A204.1 (cell line): ENCODE measurements at regions not wholly inside any gene's neighbourhood (a gene's known extent, or its start where the extent isn't known, plus 50 kb on each side); places are given as distances from the start of the nearest gene placed in this dataset.
A peak's percentile ranks its signal among the peaks of the same experiment; 100 is the strongest.
"Not testable (repeated sequence)": the region's sequence is repeated elsewhere in the genome, so short reads cannot be mapped to it uniquely, and the experiment has no call there.

Experiments
- FAIRE-seq: peaks from 2 replicates; lab custom pipeline; 2012; peaks lifted over from hg19 to GRCh38; lab: Jason Lieb, UNC

DNA sequence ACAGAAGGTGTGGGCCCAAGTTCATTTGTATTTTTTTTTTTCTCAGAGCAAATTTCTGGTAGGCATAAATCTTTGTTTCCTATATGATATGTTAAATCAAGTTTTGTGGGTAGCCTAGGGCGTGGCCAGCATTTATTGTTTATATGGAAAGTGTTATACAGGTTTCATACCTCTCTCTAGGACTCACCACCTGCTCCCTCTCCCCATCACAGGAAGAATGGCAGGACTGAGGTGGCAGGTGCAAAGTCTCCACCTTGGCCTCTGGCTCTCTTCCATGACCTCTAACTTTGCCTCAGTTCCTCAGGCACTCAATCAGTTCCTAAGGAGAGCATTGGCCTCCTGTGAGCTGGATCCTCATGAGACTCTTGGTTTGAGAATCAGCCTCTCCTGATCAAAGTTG lies 172.3 kb upstream of the TSC22D1 start:
- no peak for FAIRE-seq

DNA sequence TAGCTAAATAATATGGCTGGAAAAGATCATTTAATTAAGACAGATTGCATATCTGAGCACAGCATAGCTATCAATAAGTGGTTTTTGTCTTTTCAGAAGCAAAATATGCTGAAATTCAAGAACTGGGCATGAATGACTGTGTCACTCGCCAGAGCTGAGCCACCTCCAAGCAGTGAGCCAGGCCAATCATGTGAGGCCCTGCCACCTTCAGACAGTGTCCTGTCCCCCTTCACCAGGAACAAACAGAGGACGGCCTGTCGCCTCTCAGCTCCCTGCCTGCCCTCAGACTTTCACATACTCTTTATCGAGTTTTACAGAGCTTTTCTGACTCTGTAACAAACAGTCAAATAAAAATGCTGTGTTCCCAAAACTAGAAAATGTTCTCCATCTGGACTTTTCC lies 171.0 kb upstream of the TSC22D1 start:
- no peak for FAIRE-seq

DNA sequence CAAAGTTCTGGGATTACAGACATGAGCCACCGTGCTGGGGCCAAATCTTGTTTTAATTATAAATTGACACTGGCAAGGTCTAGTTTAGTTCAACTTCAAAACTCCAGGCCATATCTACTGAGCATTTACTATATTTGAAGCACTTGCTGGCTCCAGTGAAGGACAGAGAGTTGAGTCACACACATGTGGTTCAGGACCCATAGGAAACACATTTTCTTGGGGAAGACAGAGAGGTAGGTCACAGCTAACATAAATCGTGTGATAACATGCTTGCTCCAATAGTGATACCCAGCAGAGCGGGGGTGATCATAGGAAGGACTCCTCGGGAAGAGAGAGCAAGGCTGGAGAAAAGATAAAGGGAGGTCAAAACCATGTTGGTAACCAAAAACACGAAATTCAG lies 170.6 kb upstream of the TSC22D1 start:
- no peak for FAIRE-seq

DNA sequence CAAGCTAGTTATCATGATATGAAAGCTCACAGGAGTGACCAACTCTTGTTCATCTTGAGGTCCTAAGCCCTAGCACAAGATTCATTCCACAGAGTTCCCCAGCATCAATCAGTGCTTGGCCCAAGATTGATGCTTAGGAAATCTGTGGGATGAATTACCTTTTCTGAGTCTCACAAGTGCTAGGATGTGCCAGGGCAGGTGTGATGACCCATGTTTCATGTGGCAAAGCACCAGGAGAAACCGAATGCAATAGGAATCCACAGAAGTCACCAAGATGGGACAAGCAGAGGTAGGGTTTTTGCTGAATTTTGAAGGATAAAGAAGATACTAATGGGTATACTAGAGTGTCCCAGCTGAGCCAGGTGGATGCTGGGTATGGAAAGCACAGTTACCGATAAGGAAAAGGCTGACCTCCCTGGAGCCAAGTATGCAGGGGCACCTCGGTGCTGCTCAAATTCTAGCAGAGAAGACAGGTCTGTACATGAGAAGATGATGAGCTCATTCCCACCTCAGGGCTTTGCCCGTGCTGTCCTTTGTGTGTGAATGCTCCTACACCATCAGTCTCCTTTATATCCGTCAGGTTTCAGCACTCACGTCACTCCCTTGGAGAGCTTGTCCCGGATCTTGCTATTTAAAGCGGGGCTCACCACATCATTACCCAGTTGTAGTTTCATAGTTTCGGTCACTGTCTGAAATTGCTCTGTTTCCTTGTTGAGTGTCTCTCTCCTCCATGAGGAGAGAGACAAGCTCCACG lies 168.9 kb upstream of the TSC22D1 start:
- FAIRE-seq, result no peak

DNA sequence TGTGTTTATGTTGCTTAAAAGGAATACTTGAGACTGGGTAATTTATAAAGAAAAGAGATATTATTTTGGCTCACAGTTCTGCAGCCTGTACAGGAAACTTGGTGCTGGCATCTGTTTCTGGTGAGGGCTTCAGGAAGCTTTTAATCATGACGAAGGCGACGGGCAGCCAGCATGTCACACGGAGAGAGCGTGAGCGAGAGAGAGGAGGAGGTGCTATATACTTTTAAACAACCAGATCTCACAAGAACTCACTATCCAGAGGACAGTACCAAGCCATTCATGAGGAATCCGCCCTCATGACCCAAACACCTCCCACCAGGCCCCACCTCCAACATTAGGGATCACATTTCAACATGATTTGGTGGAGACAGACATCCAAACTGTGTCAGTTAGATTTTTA lies 163.4 kb upstream of the TSC22D1 start:
- no peak for FAIRE-seq

DNA sequence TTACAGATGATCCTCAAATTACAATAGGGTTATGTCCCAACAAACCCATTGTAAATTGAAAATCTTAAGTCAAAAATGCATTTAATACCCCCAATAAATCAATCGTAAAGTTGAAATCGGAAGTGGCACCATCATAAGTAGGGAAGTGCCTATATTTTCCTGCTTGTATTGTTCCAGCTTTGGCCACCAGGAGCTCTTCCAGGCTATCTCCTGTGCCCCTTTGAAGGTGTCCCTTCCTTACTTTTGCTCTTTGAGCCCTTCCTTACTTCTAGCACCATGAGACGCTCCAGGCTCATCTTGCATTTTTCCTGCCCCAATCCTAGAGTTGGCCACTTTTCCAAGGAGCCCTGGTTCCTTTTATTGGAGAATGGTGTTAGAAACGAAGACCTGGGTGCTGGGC lies 163.0 kb upstream of the TSC22D1 start:
- no peak for FAIRE-seq

DNA sequence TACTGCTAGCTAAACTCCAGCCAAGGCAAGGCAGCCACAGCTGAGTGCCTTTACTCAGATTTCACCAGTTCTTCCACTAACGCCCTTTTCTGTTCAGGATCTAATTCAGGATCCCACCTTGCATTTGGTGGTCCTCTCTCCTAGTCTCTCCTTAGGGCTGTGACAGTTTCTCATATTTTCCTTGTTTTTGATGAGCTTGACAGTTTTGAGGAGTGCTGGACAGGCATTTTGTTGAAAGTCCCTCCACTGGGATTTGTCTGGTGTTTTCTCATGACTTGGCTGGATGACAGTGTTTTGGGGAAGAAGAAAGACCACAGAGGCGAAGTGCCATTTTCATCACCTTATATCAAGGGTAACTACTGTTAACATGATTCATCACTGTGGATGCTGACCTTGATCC lies 162.3 kb upstream of the TSC22D1 start:
- no peak for FAIRE-seq

DNA sequence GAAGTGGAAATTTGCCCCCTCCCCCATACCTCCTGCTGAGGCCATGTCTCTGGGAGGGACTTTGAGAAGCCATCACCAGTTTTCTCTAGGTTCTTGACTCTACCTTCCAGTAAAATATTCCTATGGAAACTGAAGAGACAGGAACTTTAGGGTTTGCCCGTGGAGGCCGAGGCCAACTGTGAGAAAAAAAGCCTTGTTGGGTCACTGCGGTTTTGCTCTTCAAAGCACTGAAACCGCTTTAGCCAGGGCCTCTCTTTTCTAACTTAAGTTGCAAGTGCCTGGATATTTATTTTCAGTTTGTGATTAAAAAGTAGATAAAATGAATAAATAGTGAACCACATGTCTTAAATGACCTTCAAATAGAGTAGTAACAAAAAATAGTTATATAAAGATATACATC lies 159.7 kb upstream of the TSC22D1 start:
- FAIRE-seq, result no peak

DNA sequence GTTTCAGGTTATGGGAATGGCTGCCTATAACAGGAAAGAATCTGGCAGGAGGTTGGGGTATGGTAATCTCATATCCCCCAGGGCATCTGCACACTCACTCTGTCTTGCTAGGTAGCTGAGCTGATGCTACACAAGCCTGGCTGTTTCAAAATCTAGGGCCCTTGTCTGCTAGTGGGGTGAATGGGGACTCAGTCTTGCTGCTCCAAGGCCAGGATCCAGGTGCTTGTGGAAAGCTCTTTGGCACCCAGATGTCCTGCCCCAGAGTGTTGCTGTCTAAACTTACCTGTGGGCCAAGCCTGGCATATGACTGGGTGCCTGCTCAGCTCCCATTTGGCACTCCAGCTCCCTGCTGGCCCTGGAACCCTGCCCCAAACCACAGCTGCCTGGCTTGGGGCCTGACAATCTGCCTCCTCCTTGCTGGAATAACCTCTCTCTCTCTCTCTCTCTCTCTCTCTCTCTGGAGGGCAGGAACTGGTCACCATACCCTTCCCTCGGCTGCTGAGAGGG lies 158.1 kb upstream of the TSC22D1 start:
- FAIRE-seq, result no peak

DNA sequence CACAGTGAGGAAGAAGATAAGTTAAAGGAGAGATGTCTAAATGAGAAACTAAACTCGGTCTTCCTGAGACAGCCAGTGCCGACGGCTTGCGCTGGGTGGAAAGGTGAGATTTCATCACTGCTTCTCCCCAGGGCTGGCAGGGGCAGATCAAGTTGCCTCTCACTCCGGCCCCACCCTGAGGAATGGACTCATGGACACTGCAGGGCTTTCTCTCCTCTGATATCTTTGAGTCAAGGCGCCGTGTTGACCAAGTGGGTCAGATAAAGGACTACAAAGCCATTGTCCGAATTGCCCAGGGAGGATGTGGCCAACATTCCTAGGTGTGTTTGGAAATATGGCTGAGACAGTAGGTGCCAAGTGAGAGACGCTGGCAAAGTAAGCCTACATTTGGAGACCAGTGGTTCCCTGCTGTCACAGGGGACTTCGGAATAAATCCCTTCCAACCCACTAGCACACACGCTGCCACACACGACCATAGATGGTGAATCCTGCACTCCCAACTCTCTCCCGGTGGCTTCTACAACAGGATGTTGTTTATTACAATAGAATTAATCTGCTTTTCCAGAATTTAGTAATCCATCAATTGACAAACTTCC lies 156.5 kb upstream of the TSC22D1 start:
- FAIRE-seq, result no peak

DNA sequence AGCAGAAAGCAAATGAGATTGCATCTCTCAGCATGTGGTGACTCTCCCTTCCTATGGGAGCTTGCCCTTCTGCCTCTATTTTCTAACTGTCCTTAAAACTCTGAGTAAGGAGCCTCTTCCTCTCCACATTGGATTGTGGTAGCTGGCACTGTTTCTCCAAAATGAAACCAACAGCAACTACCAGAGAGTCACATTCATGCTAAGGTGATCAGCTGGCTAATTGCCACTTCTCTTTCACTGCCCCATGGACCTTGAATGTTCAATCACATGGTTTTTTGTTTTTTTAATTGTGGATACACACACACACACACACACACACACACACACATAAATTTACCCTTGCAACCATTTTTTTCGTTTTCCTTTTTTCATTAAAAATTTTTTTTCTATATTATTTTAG lies 154.7 kb upstream of the TSC22D1 start:
- FAIRE-seq, result no peak

DNA sequence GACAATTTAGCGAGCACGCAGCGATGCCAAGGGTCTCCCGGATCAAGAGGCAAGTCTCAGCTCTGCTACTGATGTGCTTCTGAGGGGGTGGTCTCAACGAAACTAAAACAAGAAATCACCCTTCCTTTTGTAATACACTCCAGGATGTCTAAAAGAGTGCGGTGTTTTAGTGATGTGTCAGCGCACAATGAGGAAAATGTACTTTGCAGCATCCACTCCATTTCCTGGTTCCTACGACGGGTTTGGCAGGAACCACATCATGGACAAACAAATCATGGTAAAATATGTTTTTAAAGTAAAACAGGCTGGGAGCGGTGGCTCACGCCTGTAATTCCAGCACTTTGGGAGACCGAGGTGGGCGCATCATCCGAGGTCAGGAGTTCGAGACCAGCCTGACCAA lies 154.0 kb upstream of the TSC22D1 start:
- FAIRE-seq, result no peak

DNA sequence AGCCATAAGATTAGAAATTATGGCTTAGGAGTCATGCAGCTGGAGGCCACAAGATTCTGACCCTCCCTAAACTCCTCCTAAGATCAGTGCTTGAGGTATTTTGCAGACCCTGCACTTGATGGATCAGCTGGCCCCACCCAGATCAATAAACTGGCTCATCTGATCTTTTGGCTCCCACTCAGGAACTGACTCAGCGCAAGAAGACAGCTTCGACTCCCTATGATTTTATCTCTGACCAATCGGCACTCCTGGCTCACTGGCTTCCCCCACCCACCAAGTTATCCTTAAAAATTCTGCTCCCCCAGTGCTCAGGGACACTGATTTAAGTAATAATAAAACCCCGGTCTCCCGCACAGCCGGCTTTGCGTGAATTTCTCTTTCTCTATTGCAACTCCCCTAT lies 151.5 kb upstream of the TSC22D1 start:
- not testable (repeated sequence) for FAIRE-seq

DNA sequence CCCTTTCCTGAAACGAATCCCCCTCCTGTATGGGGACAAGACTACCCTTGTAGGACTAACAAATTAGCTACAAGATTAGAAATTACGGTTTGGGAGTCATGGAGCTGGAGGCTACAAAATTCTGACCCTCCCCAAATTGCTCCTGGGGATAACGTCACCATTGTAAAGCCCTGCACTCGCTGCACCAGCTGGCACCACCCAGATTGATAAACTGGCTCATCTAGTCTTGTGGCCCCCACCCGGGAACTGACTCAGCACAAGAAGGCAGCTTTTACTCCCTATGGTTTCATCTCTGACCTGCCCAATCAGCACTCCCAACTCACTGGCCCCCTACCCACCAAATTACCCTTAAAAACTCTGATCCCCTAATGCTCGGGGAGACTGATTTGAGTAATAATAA lies 150.6 kb upstream of the TSC22D1 start:
- no peak for FAIRE-seq

DNA sequence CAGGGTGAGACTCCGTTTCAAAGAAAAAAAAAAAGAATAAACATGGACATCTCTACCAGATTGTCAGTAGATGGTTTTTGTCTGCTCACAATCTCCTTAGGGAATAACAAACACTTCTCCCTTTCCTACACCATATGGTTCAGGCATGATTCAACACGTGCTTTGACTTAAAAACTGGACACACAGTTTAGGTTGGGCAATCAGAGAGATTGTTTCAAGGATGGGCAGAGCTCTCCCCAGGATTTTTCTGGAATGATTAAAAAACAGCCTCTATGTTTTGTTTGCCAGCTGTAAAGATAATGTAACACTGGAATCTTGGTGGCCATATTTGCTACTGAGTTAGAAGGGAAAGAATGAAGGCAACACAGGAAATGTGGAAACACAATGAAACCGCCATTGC lies 150.1 kb upstream of the TSC22D1 start:
- FAIRE-seq, result no peak

DNA sequence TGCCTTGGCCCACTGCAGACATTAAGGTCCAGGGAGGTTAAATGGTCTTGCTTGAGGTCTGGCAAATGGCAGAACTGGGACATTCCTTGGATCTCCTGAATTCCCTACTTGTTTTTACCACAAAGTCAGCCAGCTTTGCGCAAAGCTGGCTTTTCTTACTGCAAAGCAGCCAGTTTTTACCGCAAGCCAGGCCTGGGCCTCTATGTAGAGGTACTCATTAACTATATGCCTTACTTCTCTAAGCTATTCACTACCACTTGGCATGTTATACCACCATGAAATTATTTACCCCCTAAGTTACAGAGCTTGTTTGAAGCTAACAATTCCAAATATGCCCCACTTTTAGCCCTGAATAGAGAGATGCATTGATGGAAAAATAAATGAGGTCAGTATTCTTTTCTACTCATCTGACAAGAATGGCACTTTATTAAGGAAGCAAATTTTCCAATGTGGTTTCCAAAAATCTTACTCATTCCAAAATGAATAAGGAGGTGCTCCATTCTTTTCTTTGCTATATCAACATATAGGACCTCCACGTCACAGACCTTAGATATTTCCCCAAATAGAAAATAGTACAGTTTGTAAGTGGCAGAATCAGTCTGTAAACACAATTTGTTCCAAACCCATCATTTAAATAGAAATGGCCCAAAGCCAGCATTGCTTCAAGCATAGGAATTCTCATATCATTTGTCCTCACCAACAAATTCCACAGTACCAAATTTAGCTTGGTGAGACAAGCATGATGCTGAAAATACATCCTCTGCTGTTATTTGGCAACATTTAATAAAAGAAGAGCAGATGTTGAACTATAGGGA lies 143.9 kb upstream of the TSC22D1 start:
- no peak for FAIRE-seq

DNA sequence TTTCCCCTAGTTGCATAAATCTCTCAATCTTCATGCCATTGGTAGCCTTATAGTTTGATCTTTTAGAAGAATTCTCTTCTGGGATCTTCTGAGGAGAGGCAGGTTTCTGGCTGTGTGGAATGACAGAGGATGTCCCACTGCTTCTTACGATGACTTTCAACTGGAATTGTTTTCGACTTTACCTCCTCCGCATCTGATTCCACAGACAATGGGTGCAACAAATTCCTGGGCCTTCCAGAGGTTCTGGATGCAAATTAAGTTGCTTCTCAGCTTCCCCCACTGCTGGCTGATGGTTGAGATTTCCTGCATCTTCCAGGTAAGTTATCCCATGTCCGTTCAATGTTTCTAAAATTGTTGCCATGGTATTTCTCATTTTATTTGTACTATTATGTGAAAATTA lies 142.3 kb upstream of the TSC22D1 start:
- no peak for FAIRE-seq

DNA sequence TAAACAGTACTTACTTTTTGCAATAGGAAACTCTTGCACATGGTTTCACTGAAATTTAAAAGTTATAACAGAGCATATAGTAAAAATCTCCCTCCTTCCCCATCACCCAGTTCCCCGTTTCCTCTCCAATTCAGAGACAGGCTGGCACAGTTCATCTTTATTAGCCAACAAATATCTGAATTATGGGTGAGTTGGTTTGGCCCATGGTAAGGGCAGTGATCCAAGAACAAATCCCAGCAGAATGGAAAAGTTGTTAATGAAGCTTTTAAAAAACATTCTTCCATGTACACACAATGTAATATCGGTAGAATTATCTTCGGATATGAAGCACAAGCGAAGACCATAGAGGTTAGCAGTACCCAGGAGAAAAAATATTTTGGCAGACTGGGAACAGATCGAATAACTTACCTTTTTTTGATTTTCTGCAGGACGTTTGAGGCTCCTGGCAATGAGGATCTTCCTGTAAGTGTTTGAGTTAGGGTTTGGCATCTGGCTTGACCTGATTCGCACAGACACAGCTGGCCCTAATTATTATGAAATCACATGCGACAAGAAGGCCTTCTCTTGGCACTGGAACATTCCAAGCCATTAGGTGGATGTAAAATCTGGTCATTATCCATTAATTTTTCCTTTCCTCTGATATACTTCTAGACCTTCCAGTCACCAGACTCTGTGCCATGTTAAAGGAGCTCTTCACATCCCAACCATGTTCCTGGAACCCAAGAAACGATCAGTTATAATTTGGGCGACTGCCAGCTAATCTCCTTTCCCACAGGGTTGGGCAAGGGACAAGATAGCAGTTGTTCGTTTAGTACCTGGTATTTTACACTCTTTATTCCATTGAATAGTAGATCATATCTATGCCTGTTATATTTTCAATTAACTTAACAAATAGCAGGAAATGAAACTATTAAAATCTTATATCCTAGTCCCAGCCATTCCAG lies 139.4 kb upstream of the TSC22D1 start:
- no peak for FAIRE-seq

DNA sequence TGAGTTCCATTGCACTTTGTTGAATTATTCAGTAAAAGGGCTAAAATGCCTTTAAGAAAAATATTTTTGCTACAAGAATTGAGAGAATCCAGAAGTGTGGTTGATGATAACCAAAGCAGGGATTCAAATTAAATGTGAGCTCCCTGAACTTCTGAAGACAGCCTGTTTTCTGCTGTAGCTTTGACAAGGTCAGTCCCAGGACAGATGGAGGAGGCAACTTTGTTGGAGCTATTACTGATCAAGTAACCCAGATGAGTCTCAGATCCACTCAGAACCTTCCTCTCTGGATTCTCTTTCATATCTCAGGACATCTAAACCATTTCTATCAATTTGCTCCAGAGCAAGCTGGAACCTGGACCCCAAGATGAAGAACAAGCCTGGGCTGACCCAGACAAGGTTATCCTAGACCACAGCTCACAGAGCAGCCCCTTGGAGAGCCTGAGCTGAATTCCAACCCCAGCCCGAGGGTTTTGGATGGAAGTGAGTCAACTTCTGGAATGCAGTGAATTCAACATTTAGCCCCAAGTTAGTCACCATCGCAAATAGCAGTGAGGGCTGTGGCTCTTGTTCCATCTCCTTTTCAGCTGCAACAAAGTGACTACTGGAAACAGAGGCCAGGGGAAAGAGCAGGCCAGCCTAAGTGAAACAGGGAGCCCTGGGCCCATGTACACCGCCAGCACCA lies 137.8 kb upstream of the TSC22D1 start:
- FAIRE-seq, result no peak

DNA sequence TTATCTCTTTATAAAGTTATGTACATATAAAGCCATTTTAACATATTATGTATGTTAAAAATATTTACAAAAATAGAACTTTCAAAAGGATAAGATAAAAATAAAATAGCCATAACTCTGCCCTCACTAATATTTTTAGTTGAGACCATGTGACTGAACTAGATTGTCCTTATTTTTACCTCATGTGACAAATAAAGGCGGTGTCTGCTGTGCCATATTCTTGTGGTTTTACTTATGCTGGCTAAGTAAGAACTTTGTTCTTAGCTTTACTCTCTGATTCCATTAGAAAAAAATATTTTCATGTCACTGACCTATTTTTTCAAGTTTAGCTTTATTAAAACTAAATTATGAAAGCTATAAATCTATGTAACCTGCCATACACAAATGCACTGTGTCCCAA lies 135.6 kb upstream of the TSC22D1 start:
- peak; percentile 35 for FAIRE-seq

DNA sequence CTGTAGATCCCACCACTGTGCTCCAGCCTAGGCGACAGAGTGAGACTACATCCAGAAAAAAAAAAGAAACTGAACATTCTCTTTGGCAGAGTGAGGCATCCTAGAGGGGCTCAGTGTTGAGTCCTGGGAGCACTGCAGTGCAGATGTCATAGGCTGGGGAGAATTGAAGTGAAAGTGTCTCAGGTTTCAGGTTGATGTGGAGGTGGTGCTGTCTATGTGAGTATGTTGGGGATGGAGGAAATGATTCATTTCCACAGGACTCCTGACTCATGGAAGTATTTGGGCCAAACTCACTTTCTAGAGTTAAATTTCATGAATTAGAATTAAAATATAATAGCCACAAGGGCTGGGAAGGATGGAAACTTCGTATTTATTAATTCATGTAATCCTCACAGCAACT lies 134.4 kb upstream of the TSC22D1 start:
- peak; percentile 55 for FAIRE-seq

DNA sequence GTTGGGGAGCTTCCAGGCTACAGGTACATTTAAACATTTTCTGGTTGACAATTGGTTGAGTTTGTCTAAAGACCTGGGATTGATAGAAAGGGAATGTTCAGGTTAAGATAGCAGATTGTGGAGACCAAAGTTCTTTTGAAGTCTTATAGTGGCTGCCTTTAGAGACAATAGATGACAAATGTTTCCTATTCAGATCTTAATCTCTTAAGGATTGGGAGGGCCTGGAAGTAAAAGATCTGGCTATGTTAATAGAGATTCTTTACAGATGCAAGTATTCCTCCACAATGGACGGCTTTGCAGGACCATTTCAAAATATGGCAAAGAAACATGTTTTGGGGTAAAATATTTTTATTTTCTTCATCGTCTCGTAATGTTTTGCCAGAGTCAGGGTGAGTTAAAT lies 128.7 kb upstream of the TSC22D1 start:
- FAIRE-seq, result not testable (repeated sequence)
